HG03432 (cell line): ENCODE measurements at regions not wholly inside any gene's neighbourhood (a gene's known extent, or its start where the extent isn't known, plus 50 kb on each side); places are given as distances from the start of the nearest gene placed in this dataset.
"Not testable (repeated sequence)": the region's sequence is repeated elsewhere in the genome, so short reads cannot be mapped to it uniquely, and the experiment has no call there.

ENCODE experiments used
- ATAC-seq: cut with Tn5 transposase; IDR thresholded peaks from one replicate; pipeline ENCODE4 v1.9.1; 2021; ENCODE audit warnings: mild to moderate bottlenecking, moderate library complexity; ENCODE audit not compliant: unreplicated experiment

DNA sequence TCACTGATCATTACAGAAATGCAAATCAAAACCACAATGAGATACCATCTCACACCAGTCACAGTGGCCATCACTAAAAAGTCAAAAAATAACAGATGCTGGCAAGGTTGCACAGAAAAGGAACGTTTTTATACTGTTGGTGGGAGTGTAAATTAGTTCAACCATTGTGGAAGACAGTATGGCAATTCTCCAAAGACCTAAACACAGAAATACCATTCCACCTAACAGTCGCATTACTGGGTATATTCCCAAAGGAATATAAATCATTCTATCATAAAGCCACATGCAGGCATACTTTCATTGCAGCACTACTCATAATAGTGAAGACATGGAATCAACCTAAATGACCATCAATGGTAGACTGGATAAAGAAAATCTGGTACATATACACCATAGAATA lies 83.2 kb upstream of the ARID5B start:
- not testable (repeated sequence) for ATAC-seq

- ATAC-seq: no peak
Measured at GRCh38 chr10:61819208-61819607, 82.3 kb upstream of the ARID5B start.

DNA sequence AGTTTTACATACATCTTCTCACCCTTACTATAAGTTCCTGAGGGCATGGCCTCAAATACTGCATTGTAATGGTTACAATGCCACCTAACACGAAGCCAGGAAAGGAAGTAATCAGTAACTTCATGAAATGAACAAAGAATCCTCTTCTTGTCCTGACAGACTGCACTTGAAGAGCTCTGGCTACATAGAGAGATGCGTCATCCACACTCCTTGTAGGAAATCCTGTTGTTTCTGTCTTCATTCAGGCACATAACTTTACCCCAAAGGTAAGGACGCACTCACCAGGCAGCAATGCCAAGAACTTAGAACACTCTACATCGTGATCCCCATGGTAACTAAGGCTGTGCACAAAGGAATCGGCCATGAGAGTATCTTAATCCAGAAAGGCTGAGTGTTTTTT lies 80.3 kb upstream of the ARID5B start:
- ATAC-seq: no peak

DNA sequence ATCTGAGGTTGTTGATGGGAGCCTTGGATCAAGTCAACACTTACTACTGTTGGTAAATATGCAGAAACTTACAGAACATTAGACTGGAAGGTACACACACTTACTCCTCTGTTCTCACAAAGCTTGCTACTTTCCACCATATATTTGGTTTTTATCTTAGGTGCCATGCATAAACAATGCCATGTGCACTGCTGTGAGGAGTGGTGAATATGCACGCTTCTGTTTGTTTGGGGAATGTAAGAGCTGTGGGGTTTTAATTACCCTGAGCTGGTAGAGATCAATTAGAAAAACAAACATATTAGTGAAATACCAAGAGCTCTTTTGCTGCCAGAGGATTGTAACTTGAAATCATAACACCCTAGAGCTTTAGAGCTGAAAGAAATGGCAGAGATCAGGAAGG lies 79.8 kb upstream of the ARID5B start:
- ATAC-seq: no peak

- ATAC-seq: no peak
Measured at GRCh38 chr10:61822096-61822495, 79.4 kb upstream of the ARID5B start.

DNA sequence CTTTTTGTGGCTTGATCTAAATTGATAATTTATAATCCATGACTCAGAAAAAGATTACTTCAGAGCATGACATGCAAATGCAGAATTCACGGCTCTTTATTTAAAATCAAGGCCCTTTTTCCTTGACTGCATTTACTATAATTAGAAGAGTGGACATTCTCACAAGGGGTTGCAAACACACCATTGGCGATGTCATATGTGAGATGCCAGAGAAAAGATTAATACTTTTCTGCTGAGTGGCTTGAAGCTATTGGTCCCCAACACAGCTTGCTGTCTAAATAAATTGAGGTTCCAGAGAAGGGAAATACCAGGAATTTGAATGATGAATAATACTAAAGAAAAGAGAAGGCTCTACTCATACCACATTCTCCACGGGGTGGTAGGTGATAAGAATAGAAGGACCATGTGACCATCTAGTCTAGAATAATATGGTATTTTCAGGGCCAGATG lies 78.7 kb upstream of the ARID5B start:
- no peak for ATAC-seq

- ATAC-seq: no peak
Measured at GRCh38 chr10:61825001-61825400, 76.5 kb upstream of the ARID5B start.

DNA sequence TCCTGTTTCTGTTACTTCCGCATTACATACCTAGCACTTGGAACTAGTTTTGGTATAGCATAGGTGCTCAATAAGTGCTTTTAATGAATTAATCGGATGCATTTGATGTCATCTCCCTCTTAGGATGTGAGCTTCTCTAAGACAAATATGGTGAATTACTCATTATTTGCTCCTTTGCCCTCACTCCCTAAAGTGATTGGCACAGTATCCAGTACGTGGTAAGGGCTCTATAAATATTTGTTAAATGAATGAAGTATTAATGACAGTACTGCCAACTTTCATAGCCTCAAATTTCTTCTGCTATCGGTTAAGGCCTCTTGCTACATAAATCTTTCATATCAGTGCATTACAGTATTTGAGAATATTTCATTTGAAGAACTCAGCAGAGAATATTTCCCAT lies 75.9 kb upstream of the ARID5B start:
- ATAC-seq: no peak

GRCh38 chr10:61828034-61828433 lies 73.5 kb upstream of the ARID5B start:
- ATAC-seq: no peak

GRCh38 chr10:61828788-61829187 lies 72.7 kb upstream of the ARID5B start:
- ATAC-seq: no peak

- ATAC-seq: no peak
Measured at GRCh38 chr10:61830072-61830845, 71.2 kb upstream of the ARID5B start.

GRCh38 chr10:61830846-61831273 lies 70.6 kb upstream of the ARID5B start:
- ATAC-seq: no peak

DNA sequence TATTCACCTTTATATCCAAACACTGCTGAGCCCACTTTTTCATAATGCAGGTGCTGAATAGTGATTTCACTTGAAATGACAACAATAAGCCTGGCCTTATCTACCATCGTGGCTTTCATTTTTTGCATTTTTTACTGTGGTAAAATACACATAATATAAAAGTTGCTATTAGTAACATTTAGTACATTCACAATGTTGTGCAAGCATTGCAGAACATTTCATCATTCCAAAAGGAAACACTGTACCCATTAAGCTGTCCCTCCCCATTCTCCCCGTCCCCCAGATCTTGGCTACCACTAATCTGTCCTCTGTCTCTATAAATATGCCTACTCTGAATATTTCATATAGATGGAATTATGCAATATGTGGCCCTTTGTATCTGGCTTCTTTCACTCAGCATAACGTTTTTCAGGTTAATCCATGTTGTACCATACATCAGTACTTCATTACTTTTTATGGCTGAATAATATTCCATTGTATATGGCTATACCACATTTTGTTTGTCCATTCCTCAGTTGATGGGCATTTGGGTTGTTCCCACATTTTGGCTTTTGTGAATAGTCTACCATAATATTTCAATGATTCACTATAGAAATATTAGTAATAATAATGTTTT lies 68.5 kb upstream of the ARID5B start:
- ATAC-seq: no peak

DNA sequence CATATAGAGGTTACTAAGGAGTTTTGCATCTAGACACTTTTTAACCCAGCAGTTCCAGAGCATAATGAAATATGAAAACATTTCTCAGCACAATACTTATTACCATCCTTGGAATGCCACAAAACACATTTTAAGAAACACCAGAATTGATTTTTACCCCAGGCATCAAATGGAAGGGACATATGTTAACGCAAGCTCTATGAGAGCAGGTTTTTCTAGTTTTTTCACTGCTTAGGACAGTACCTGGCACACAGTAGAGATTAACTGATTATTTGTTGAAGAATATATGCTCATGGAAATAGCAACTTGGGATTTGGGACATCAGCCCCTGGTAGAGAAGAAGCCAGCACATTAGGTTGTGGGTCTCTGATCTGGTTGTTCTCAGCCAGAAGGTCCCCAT lies 67.0 kb upstream of the ARID5B start:
- ATAC-seq: no peak

- peak; percentile 61 for ATAC-seq
Measured at GRCh38 chr10:61835069-61835945, 66.2 kb upstream of the ARID5B start.

GRCh38 chr10:61835946-61836887 lies 65.3 kb upstream of the ARID5B start:
- ATAC-seq: no peak

GRCh38 chr10:61836888-61837754 lies 64.4 kb upstream of the ARID5B start:
- no peak for ATAC-seq

DNA sequence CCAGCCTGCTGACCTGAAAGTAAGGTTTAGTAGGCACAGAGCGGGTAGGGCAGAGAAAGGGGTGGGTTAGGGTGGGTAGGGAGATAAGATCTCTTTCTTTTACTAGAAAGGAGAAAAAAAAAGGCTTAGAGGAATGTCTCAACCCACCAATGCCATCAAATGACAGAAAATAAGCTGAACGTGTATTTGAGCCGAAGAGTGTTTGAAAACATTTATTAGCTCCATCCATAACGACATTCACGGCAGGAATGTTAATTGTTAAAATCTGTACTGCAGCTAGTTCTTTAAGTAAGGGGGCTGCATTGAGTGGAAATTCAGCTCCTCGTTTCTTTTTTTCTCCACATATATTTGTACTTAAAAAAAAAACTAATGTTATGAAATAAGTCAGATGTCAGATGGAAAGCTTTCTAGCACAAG lies 63.7 kb upstream of the ARID5B start:
- ATAC-seq: no peak

DNA sequence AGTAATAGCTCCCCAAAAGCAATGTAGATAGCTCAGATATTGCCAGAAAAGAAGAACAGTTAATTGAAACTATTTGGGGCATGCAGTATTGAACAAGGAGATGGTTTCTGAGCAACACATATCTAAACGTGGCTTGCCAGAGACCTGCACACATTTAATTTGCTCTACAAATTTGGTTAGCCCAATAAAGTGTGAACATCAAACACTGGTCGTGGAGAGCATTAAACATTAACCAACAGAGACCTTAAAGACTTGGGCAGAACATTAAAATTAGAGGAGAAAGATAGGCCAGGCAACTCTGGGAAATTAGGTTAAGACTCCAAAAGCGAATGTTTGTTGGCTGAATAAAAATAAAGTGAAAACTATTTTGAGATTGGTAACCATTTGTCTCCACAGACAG lies 61.6 kb upstream of the ARID5B start:
- no peak for ATAC-seq

DNA sequence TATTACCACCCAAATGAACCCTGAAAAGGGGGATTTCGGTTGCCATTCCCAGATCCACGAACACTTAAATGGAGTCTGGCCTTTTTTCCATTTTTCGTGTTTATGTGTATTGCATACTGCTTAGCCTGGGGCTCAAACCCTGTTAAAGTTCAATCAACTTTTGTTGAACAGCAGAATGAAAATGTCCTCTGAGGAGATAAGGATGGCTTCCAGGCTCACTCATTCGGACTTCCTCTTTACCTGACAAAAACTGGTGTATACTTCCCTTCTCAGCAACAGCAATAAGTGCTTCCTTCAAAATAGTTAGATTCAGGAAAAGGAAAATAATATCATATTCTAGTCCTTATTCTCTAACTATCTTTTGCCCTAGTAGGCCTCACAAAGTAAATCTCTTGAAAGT lies 61.1 kb upstream of the ARID5B start:
- no peak for ATAC-seq
